ENCODE measurements at regions not wholly inside any gene's neighbourhood (a gene's known extent, or its start where the extent isn't known, plus 50 kb on each side); places are given as distances from the start of the nearest gene placed in this dataset.

DNA sequence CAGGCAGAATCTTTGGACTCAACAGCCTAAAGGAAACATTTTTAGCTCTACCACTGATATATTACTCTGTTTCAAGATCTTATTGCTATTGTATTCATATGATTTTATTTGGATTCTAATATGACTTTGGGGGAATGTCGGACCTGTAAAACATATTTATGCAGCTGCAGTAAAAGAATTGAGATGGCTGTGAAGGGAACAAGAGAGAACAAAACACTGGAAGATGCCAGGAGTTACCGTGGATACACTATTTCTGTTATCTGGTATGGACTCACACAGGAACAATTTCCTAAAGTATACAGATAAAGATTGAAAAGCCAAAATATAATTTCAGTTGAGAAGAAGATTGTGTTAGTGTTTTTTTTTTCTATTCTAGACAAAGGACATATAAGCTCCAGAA, 113.0 kb upstream of the DCLK2 start:
- Histone ChIP-seq H3K4me3 (no peak overlapping the region), H3K36me3 (no peaks in the 10 kb centered on the region), H3K4me1 (no peaks in the 10 kb centered on the region), H3K27ac (no peak overlapping the region), H3K9me3 (no peaks in the 10 kb centered on the region), H3K27me3 (no peaks in the 10 kb centered on the region)
- TF ChIP-seq, protein P1, sequence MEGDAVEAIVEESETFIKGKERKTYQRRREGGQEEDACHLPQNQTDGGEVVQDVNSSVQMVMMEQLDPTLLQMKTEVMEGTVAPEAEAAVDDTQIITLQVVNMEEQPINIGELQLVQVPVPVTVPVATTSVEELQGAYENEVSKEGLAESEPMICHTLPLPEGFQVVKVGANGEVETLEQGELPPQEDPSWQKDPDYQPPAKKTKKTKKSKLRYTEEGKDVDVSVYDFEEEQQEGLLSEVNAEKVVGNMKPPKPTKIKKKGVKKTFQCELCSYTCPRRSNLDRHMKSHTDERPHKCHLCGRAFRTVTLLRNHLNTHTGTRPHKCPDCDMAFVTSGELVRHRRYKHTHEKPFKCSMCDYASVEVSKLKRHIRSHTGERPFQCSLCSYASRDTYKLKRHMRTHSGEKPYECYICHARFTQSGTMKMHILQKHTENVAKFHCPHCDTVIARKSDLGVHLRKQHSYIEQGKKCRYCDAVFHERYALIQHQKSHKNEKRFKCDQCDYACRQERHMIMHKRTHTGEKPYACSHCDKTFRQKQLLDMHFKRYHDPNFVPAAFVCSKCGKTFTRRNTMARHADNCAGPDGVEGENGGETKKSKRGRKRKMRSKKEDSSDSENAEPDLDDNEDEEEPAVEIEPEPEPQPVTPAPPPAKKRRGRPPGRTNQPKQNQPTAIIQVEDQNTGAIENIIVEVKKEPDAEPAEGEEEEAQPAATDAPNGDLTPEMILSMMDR (IDR thresholded peaks at IDR 0.05): no peak
- DNase-seq (no peak), ATAC-seq (no peak)
- intact Hi-C loops (cut with DNase I): no loop called here

DNA sequence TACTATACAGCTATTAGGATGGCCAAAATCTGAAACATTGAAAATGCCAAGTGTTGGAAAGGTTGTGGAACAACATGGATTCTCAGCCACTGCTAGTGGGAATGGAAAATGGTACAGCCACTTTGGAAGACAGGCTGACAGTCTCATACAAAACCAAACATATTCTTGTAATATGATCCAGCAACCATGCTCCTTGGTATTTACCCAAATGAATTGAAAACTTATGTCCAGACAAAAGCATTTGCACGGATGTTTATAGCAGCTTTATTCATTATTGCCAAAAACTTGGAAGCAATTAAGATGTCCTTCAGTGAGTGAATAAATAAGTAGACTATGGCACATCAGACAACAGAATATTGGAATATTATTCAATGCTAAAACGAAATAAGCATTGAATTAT, 105.8 kb upstream of the DCLK2 start:
- ATAC-seq (no peak), DNase-seq (no peak)
- Histone ChIP-seq H3K27ac (no peak overlapping the region), H3K4me3 (no peak overlapping the region), H3K9me3 (no peaks in the 10 kb centered on the region), H3K36me3 (no peaks in the 10 kb centered on the region), H3K27me3 (no peaks in the 10 kb centered on the region), H3K4me1 (no peaks in the 10 kb centered on the region)
- TF ChIP-seq, protein P1 (IDR thresholded peaks at IDR 0.05): no peak
- intact Hi-C loops (cut with DNase I): no loop called here

DNA sequence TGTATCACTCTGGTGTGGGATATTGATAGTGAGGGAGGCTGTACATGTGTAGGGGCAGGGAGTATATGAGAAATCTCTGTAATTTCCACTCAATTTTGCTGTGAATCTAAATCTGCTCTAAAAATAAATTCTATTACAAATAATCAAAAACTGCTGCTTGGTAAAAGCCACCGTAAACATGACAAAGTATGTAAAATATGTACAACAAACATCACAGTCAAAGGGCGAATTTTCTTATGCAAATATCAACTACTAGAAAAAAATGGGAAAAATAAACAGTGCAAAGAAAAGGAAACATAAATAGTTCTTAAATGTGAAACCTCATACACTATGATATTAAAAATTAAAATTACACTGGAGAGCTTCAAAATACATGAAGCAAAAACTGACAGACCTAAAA, 105.1 kb upstream of the DCLK2 start:
- intact Hi-C loops (cut with DNase I): no loop called here
- no peak for ATAC-seq

DNA sequence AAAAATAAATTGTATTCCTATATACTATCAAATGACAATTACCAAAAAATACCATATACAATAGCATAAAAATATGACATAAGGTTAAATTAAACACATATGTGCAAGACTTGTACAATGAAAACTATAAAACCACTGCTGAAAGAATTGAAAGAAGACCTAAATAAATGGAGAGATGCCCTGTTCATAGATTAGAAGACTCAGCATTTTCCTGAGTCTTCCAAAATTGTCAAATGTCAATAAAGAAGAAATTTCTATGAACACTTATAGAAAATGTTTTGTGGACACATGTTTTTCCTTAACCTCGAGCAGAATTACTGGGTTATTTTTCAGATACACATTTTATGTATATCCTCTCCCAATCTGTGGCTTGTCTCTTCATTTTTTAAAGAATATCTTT, 103.1 kb upstream of the DCLK2 start:
- H3K9me3 ChIP-seq: no peaks in the 10 kb centered on the region
- no peak overlapping the region for H3K27ac ChIP-seq
- DNase-seq: no peak
- H3K4me1 ChIP-seq: no peaks in the 10 kb centered on the region
- ATAC-seq: no peak
- no peak overlapping the region for H3K4me3 ChIP-seq
- H3K36me3 ChIP-seq: no peaks in the 10 kb centered on the region
- TF ChIP-seq, protein P1 (IDR thresholded peaks at IDR 0.05): no peak
- H3K27me3 ChIP-seq: no peaks in the 10 kb centered on the region
- intact Hi-C loops (cut with DNase I): no loop called here

More for the DNA sequence above, 105.1 kb upstream of the DCLK2 start:
- TF ChIP-seq, protein P1 (IDR thresholded peaks at IDR 0.05): no peak
- Histone ChIP-seq H3K27me3 (no peaks in the 10 kb centered on the region), H3K4me3 (no peak overlapping the region), H3K27ac (no peak overlapping the region), H3K9me3 (no peaks in the 10 kb centered on the region), H3K4me1 (no peaks in the 10 kb centered on the region), H3K36me3 (no peaks in the 10 kb centered on the region)
- no peak for DNase-seq

DNA sequence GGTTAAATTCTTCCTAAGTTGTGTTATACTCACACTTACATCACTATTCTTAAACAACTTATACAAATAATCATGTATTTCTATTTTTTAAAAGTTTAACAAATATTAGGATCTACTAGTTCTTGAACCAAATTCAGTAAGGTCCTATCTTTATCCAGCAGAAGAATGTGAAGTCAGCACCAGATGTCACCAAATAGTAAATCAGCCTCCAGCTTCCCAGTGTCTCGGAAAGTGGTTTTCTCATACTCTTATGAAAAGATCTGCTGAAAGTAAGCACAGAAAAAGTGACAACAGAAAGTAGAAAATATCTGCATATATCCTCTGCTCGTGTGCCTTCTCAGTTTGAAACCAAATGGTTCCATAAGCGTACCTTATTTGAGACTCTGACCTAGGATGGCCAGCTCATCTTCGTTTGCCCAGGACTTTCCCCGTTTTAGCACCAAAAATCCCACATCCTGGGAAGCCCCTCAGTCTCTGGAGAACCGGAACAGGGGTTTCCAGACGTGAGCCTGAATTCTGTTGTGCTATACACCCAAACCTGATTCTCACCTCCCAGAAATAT, 98.0 kb upstream of the DCLK2 start:
- ATAC-seq (no peak), DNase-seq (no peak)
- H3K9me3 ChIP-seq: no peaks in the 10 kb centered on the region
- intact Hi-C loops (cut with DNase I): no loop called here
- H3K4me1 ChIP-seq: no peaks in the 10 kb centered on the region
- no peaks in the 10 kb centered on the region for H3K27me3 ChIP-seq
- H3K36me3 ChIP-seq: no peaks in the 10 kb centered on the region
- H3K27ac ChIP-seq: no peak overlapping the region
- H3K4me3 ChIP-seq: no peak overlapping the region
- TF ChIP-seq, protein P1 (IDR thresholded peaks at IDR 0.05): no peak

DNA sequence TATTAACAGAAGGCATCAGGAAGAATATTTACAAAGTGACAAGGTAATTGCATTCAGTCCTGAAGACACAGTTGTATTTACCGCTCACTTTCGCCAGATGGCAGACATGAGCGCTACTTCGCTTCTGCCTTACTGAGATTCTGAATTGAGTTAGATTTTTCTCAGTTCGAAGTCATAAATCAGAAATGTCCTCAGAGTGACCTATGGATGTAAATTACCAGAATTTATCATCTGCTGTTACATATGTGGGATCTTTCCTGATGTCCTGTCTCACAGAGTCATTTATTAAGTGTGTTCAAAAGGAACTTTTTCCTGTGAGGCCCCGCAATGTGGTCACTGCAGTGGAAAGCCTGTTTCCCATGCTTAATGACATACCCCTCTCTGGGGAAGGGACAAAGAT, 97.3 kb upstream of the DCLK2 start:
- Histone ChIP-seq H3K4me1 (no peaks in the 10 kb centered on the region), H3K27me3 (no peaks in the 10 kb centered on the region), H3K4me3 (no peak overlapping the region), H3K36me3 (no peaks in the 10 kb centered on the region), H3K9me3 (no peaks in the 10 kb centered on the region), H3K27ac (no peak overlapping the region)
- ATAC-seq: peak; percentile 77
- TF ChIP-seq, protein P1 (IDR thresholded peaks at IDR 0.05): peak; percentile 84
- intact Hi-C loops (cut with DNase I): no loop called here
- DNase-seq: no peak
